Bronchial epithelial cell (primary cell): ENCODE measurements at regions not wholly inside any gene's neighbourhood (a gene's known extent, or its start where the extent isn't known, plus 50 kb on each side); places are given as distances from the start of the nearest gene placed in this dataset.

Experiments
- DNase-seq: peaks from one replicate; pipeline ENCODE4 v3.0.0-alpha.2; 2010; ENCODE audit warnings: low read depth
- FAIRE-seq: peaks from 2 replicates; lab custom pipeline; 2011; peaks lifted over from hg19 to GRCh38; lab: Jason Lieb, UNC
- H3K27me3 ChIP-seq: 2 replicates; pipeline ENCODE4 v1.5.1; 2011; ENCODE audit warnings: low read length; ENCODE audit not compliant: control insufficient read depth, insufficient read depth
- H3K36me3 ChIP-seq: 2 replicates; pipeline ENCODE4 v1.5.1; 2011; ENCODE audit warnings: low read length; ENCODE audit not compliant: control insufficient read depth, insufficient read depth
- H3K4me3 ChIP-seq: 2 replicates; pipeline ENCODE4 v1.5.1; 2011; ENCODE audit warnings: mild to moderate bottlenecking, low read depth, low read length, control low read depth
- CTCF ChIP-seq: IDR thresholded peaks from 2 replicates; pipeline ENCODE4 v1.5.1; 2011; ENCODE audit warnings: mild to moderate bottlenecking, moderate library complexity, low read length, control low read depth, inconsistent platforms; ENCODE audit not compliant: insufficient read depth, severe bottlenecking

GRCh38 chr21:38721958-38722357 lies 83.8 kb upstream of the ETS2 start:
- no peak overlapping the region for H3K4me3 ChIP-seq
- H3K36me3 ChIP-seq, result no peaks in the 10 kb centered on the region
- FAIRE-seq, result no peak
- no peaks in the 10 kb centered on the region for H3K27me3 ChIP-seq
- no peak for DNase-seq
- no peak for TF ChIP-seq CTCF

- Histone ChIP-seq H3K4me3 (no peak overlapping the region), H3K36me3 (no peaks in the 10 kb centered on the region), H3K27me3 (no peaks in the 10 kb centered on the region)
- FAIRE-seq (peak; percentile 18), DNase-seq (peak; percentile 100)
- no peak for TF ChIP-seq CTCF
These were observed 80.3 kb upstream of the ETS2 start for GRCh38 chr21:38725196-38726157.

- no peak for TF ChIP-seq CTCF
- H3K36me3 ChIP-seq, result no peaks in the 10 kb centered on the region
- DNase-seq (no peak), FAIRE-seq (no peak)
- no peaks in the 10 kb centered on the region for H3K27me3 ChIP-seq
- no peak overlapping the region for H3K4me3 ChIP-seq
These were observed 79.2 kb upstream of the ETS2 start for GRCh38 chr21:38726482-38726881.

GRCh38 chr21:38729291-38729690 lies 76.4 kb upstream of the ETS2 start:
- Histone ChIP-seq H3K27me3 (no peaks in the 10 kb centered on the region), H3K36me3 (no peaks in the 10 kb centered on the region), H3K4me3 (no peak overlapping the region)
- no peak for TF ChIP-seq CTCF
- DNase-seq, result no peak
- no peak for FAIRE-seq

GRCh38 chr21:38729754-38730379 lies 75.9 kb upstream of the ETS2 start:
- DNase-seq (no peak), FAIRE-seq (no peak)
- no peak for TF ChIP-seq CTCF
- H3K4me3 ChIP-seq, result no peak overlapping the region
- H3K36me3 ChIP-seq, result no peaks in the 10 kb centered on the region
- no peaks in the 10 kb centered on the region for H3K27me3 ChIP-seq
